ENCODE measurements at regions not wholly inside any gene's neighbourhood (a gene's known extent, or its start where the extent isn't known, plus 50 kb on each side); places are given as distances from the start of the nearest gene placed in this dataset.

GRCh38 chr7:81533426-81533825 is 236.4 kb downstream of the HGF start:
- TF ChIP-seq CTCF (IDR thresholded peaks at IDR 0.05) (no peak), EP300 (IDR thresholded peaks at IDR 0.05) (no peak), POLR2AphosphoS5 (IDR thresholded peaks at IDR 0.05) (no peak), POLR2A (IDR thresholded peaks at IDR 0.05; ENCODE audit: low read depth) (no peak)
- Histone ChIP-seq H3K36me3 (no peaks in the 10 kb centered on the region), H3K9me3 (no peaks in the 10 kb centered on the region), H3K27ac (replicated peaks in 1 of 4) (no peak overlapping the region), H3K4me1 (no peaks in the 10 kb centered on the region), H3K4me3 (no peak overlapping the region), H3K27me3 (no peaks in the 10 kb centered on the region)
- DNase-seq (ENCODE audit: extremely low spot score), result no peak
- intact Hi-C loops (cut with DNase I), result no loop called here

- Histone ChIP-seq H3K27ac (replicated peaks in 1 of 4) (no peak overlapping the region), H3K27me3 (no peaks in the 10 kb centered on the region), H3K36me3 (no peaks in the 10 kb centered on the region), H3K4me1 (no peaks in the 10 kb centered on the region), H3K9me3 (no peaks in the 10 kb centered on the region), H3K4me3 (no peak overlapping the region)
- TF ChIP-seq CTCF (IDR thresholded peaks at IDR 0.05) (no peak), POLR2A (IDR thresholded peaks at IDR 0.05; ENCODE audit: low read depth) (no peak), POLR2AphosphoS5 (IDR thresholded peaks at IDR 0.05) (no peak), EP300 (IDR thresholded peaks at IDR 0.05) (no peak)
- DNase-seq (ENCODE audit: extremely low spot score), result no peak
- intact Hi-C loops (cut with DNase I), result no loop called here
- WGBS, result 75% methylated on average over 2 of the region's 2 CpGs
Measured at GRCh38 chr7:81529785-81530184, 240.1 kb downstream of the HGF start.

GRCh38 chr7:81527651-81528050 is 242.2 kb downstream of the HGF start:
- no peaks in the 10 kb centered on the region for H3K4me1 ChIP-seq
- TF ChIP-seq POLR2AphosphoS5 (IDR thresholded peaks at IDR 0.05) (no peak), EP300 (IDR thresholded peaks at IDR 0.05) (no peak), POLR2A (IDR thresholded peaks at IDR 0.05; ENCODE audit: low read depth) (no peak), CTCF (IDR thresholded peaks at IDR 0.05) (no peak)
- WGBS, result 86% methylated on average over 2 of the region's 2 CpGs
- no peak overlapping the region for H3K4me3 ChIP-seq
- no peaks in the 10 kb centered on the region for H3K9me3 ChIP-seq
- intact Hi-C loops (cut with DNase I), result no loop called here
- H3K27ac ChIP-seq (replicated peaks in 1 of 4), result no peak overlapping the region
- H3K36me3 ChIP-seq, result no peaks in the 10 kb centered on the region
- no peaks in the 10 kb centered on the region for H3K27me3 ChIP-seq
- DNase-seq (ENCODE audit: extremely low spot score), result no peak

GRCh38 chr7:81526971-81527370 is 242.9 kb downstream of the HGF start:
- H3K27me3 ChIP-seq, result no peaks in the 10 kb centered on the region
- no peak overlapping the region for H3K27ac ChIP-seq (replicated peaks in 1 of 4)
- intact Hi-C loops (cut with DNase I), result no loop called here
- 90% methylated on average over 1 of the region's 1 CpG for WGBS
- no peaks in the 10 kb centered on the region for H3K9me3 ChIP-seq
- DNase-seq (ENCODE audit: extremely low spot score), result no peak
- no peaks in the 10 kb centered on the region for H3K36me3 ChIP-seq
- no peak overlapping the region for H3K4me3 ChIP-seq
- H3K4me1 ChIP-seq, result no peaks in the 10 kb centered on the region
- TF ChIP-seq POLR2A (IDR thresholded peaks at IDR 0.05; ENCODE audit: low read depth) (no peak), POLR2AphosphoS5 (IDR thresholded peaks at IDR 0.05) (no peak), EP300 (IDR thresholded peaks at IDR 0.05) (no peak), CTCF (IDR thresholded peaks at IDR 0.05) (no peak)

GRCh38 chr7:81525841-81526240 is 244.0 kb downstream of the HGF start:
- DNase-seq (ENCODE audit: extremely low spot score), result no peak
- Histone ChIP-seq H3K36me3 (no peaks in the 10 kb centered on the region), H3K27ac (replicated peaks in 1 of 4) (no peak overlapping the region), H3K4me3 (no peak overlapping the region), H3K9me3 (no peaks in the 10 kb centered on the region), H3K27me3 (no peaks in the 10 kb centered on the region), H3K4me1 (no peaks in the 10 kb centered on the region)
- no peak for TF ChIP-seq POLR2AphosphoS5 (IDR thresholded peaks at IDR 0.05)
- TF ChIP-seq EP300 (IDR thresholded peaks at IDR 0.05), result no peak
- TF ChIP-seq CTCF (IDR thresholded peaks at IDR 0.05), result no peak
- TF ChIP-seq POLR2A (IDR thresholded peaks at IDR 0.05; ENCODE audit: low read depth), result no peak
- intact Hi-C loops (cut with DNase I), result no loop called here

All from esophagus muscularis mucosa (tissue), 4 donors.